ENCODE measurements at regions not wholly inside any gene's neighbourhood (a gene's known extent, or its start where the extent isn't known, plus 50 kb on each side); places are given as distances from the start of the nearest gene placed in this dataset.

- Histone ChIP-seq H3K9ac (ENCODE audit: low read length in 5 of 5) (no peak overlapping the region), H3K9me3 (ENCODE audit: control insufficient read depth in 5 of 5, low read length in 5 of 5) (peaks cover 0 to 3% (median 0%) of the 10 kb centered on the region in 5 donors), H3K27ac (ENCODE audit: low read depth, low read length) (no peak overlapping the region), H3K27me3 (ENCODE audit: control insufficient read depth in 5 of 5, insufficient read depth in 4 of 5, low read length in 5 of 5) (peaks cover 0 to 22% (median 21%) of the 10 kb centered on the region in 5 donors), H3K4me3 (ENCODE audit: low read depth in 1 of 5, low read length in 5 of 5) (no peak overlapping the region), H3K36me3 (ENCODE audit: control insufficient read depth in 5 of 5, insufficient read depth in 5 of 5, low read length in 5 of 5) (no peaks in the 10 kb centered on the region), H3K4me1 (ENCODE audit: control insufficient read depth in 5 of 5, insufficient read depth in 5 of 5, low read length in 5 of 5) (peaks cover 0 to 2% (median 0%) of the 10 kb centered on the region in 5 donors)
Measured at GRCh38 chr6:37558168-37558567, 58.5 kb upstream of the CCDC167 start.

- Histone ChIP-seq H3K27me3 (ENCODE audit: control insufficient read depth in 5 of 5, insufficient read depth in 4 of 5, low read length in 5 of 5) (peaks cover 0 to 22% (median 21%) of the 10 kb centered on the region in 5 donors), H3K9me3 (ENCODE audit: control insufficient read depth in 5 of 5, low read length in 5 of 5) (peaks cover 0 to 3% (median 0%) of the 10 kb centered on the region in 5 donors), H3K4me3 (ENCODE audit: low read depth in 1 of 5, low read length in 5 of 5) (no peak overlapping the region), H3K36me3 (ENCODE audit: control insufficient read depth in 5 of 5, insufficient read depth in 5 of 5, low read length in 5 of 5) (no peaks in the 10 kb centered on the region), H3K9ac (ENCODE audit: low read length in 5 of 5) (no peak overlapping the region), H3K4me1 (ENCODE audit: control insufficient read depth in 5 of 5, insufficient read depth in 5 of 5, low read length in 5 of 5) (peaks cover 0 to 2% (median 0%) of the 10 kb centered on the region in 5 donors), H3K27ac (ENCODE audit: low read depth, low read length) (no peak overlapping the region)
Measured at GRCh38 chr6:37557645-37558114, 58.0 kb upstream of the CCDC167 start.

- H3K4me1 ChIP-seq (ENCODE audit: control insufficient read depth in 5 of 5, insufficient read depth in 5 of 5, low read length in 5 of 5), result peaks cover 0 to 5% (median 4%) of the 10 kb centered on the region in 5 donors
- peaks cover 0 to 3% (median 0%) of the 10 kb centered on the region in 5 donors for H3K9me3 ChIP-seq (ENCODE audit: control insufficient read depth in 5 of 5, low read length in 5 of 5)
- H3K27ac ChIP-seq (ENCODE audit: low read depth, low read length), result no peak overlapping the region
- no peaks in the 10 kb centered on the region for H3K36me3 ChIP-seq (ENCODE audit: control insufficient read depth in 5 of 5, insufficient read depth in 5 of 5, low read length in 5 of 5)
- no peak overlapping the region for H3K4me3 ChIP-seq (ENCODE audit: low read depth in 1 of 5, low read length in 5 of 5)
- no peak overlapping the region for H3K9ac ChIP-seq (ENCODE audit: low read length in 5 of 5)
- H3K27me3 ChIP-seq (ENCODE audit: control insufficient read depth in 5 of 5, insufficient read depth in 4 of 5, low read length in 5 of 5), result peaks cover 0 to 22% (median 21%) of the 10 kb centered on the region in 5 donors
Measured at GRCh38 chr6:37556881-37557644, 57.4 kb upstream of the CCDC167 start.

GRCh38 chr6:37555040-37555781 lies 55.5 kb upstream of the CCDC167 start:
- H3K27ac ChIP-seq (ENCODE audit: low read depth, low read length), result no peak overlapping the region
- peaks cover 0 to 22% (median 18%) of the 10 kb centered on the region in 5 donors for H3K4me1 ChIP-seq (ENCODE audit: control insufficient read depth in 5 of 5, insufficient read depth in 5 of 5, low read length in 5 of 5)
- no peaks in the 10 kb centered on the region for H3K36me3 ChIP-seq (ENCODE audit: control insufficient read depth in 5 of 5, insufficient read depth in 5 of 5, low read length in 5 of 5)
- no peak overlapping the region for H3K9ac ChIP-seq (ENCODE audit: low read length in 5 of 5)
- no peaks in the 10 kb centered on the region for H3K9me3 ChIP-seq (ENCODE audit: control insufficient read depth in 5 of 5, low read length in 5 of 5)
- H3K4me3 ChIP-seq (ENCODE audit: low read depth in 1 of 5, low read length in 5 of 5), result no peak overlapping the region
- peaks cover 0 to 17% (median 11%) of the 10 kb centered on the region in 5 donors for H3K27me3 ChIP-seq (ENCODE audit: control insufficient read depth in 5 of 5, insufficient read depth in 4 of 5, low read length in 5 of 5)

- Histone ChIP-seq H3K27me3 (ENCODE audit: control insufficient read depth in 5 of 5, insufficient read depth in 4 of 5, low read length in 5 of 5) (peaks cover 0 to 16% (median 10%) of the 10 kb centered on the region in 5 donors), H3K27ac (ENCODE audit: low read depth, low read length) (no peak overlapping the region), H3K9me3 (ENCODE audit: control insufficient read depth in 5 of 5, low read length in 5 of 5) (no peaks in the 10 kb centered on the region), H3K36me3 (ENCODE audit: control insufficient read depth in 5 of 5, insufficient read depth in 5 of 5, low read length in 5 of 5) (no peaks in the 10 kb centered on the region), H3K4me3 (ENCODE audit: low read depth in 1 of 5, low read length in 5 of 5) (no peak overlapping the region), H3K4me1 (ENCODE audit: control insufficient read depth in 5 of 5, insufficient read depth in 5 of 5, low read length in 5 of 5) (peaks cover 0 to 27% (median 22%) of the 10 kb centered on the region in 5 donors), H3K9ac (ENCODE audit: low read length in 5 of 5) (no peak overlapping the region)
Measured at GRCh38 chr6:37554480-37554819, 54.8 kb upstream of the CCDC167 start.

GRCh38 chr6:37552267-37552666 lies 52.6 kb upstream of the CCDC167 start:
- no peak overlapping the region for H3K27ac ChIP-seq (ENCODE audit: low read depth, low read length)
- H3K27me3 ChIP-seq (ENCODE audit: control insufficient read depth in 5 of 5, insufficient read depth in 4 of 5, low read length in 5 of 5), result peaks cover 0 to 7% (median 5%) of the 10 kb centered on the region in 5 donors
- peaks cover 0 to 35% (median 24%) of the 10 kb centered on the region in 5 donors for H3K4me1 ChIP-seq (ENCODE audit: control insufficient read depth in 5 of 5, insufficient read depth in 5 of 5, low read length in 5 of 5)
- no peak overlapping the region for H3K4me3 ChIP-seq (ENCODE audit: low read depth in 1 of 5, low read length in 5 of 5)
- H3K9me3 ChIP-seq (ENCODE audit: control insufficient read depth in 5 of 5, low read length in 5 of 5), result no peaks in the 10 kb centered on the region
- no peaks in the 10 kb centered on the region for H3K36me3 ChIP-seq (ENCODE audit: control insufficient read depth in 5 of 5, insufficient read depth in 5 of 5, low read length in 5 of 5)
- H3K9ac ChIP-seq (ENCODE audit: low read length in 5 of 5), result no peak overlapping the region

GRCh38 chr6:37551867-37552266 lies 52.2 kb upstream of the CCDC167 start:
- Histone ChIP-seq H3K9me3 (ENCODE audit: control insufficient read depth in 5 of 5, low read length in 5 of 5) (no peaks in the 10 kb centered on the region), H3K27ac (ENCODE audit: low read depth, low read length) (no peak overlapping the region), H3K4me3 (ENCODE audit: low read depth in 1 of 5, low read length in 5 of 5) (no peak overlapping the region), H3K36me3 (ENCODE audit: control insufficient read depth in 5 of 5, insufficient read depth in 5 of 5, low read length in 5 of 5) (no peaks in the 10 kb centered on the region), H3K27me3 (ENCODE audit: control insufficient read depth in 5 of 5, insufficient read depth in 4 of 5, low read length in 5 of 5) (peaks cover 0 to 7% (median 3%) of the 10 kb centered on the region in 5 donors), H3K4me1 (ENCODE audit: control insufficient read depth in 5 of 5, insufficient read depth in 5 of 5, low read length in 5 of 5) (peaks cover 0 to 35% (median 26%) of the 10 kb centered on the region in 5 donors), H3K9ac (ENCODE audit: low read length in 5 of 5) (no peak overlapping the region)

- Histone ChIP-seq H3K27ac (ENCODE audit: low read depth, low read length) (no peak overlapping the region), H3K36me3 (ENCODE audit: control insufficient read depth in 5 of 5, insufficient read depth in 5 of 5, low read length in 5 of 5) (no peaks in the 10 kb centered on the region), H3K9ac (ENCODE audit: low read length in 5 of 5) (no peak overlapping the region), H3K9me3 (ENCODE audit: control insufficient read depth in 5 of 5, low read length in 5 of 5) (no peaks in the 10 kb centered on the region), H3K4me1 (ENCODE audit: control insufficient read depth in 5 of 5, insufficient read depth in 5 of 5, low read length in 5 of 5) (peaks cover 0 to 35% (median 26%) of the 10 kb centered on the region in 5 donors), H3K27me3 (ENCODE audit: control insufficient read depth in 5 of 5, insufficient read depth in 4 of 5, low read length in 5 of 5) (peaks cover 0 to 7% (median 3%) of the 10 kb centered on the region in 5 donors), H3K4me3 (ENCODE audit: low read depth in 1 of 5, low read length in 5 of 5) (no peak overlapping the region)
Measured at GRCh38 chr6:37551446-37551845, 51.8 kb upstream of the CCDC167 start.

- H3K27ac ChIP-seq (ENCODE audit: low read depth, low read length), result no peak overlapping the region
Measured at GRCh38 chr6:37551002-37551401, 51.3 kb upstream of the CCDC167 start.

More at GRCh38 chr6:37551002-37551401, 51.3 kb upstream of the CCDC167 start:
- Histone ChIP-seq H3K9me3 (ENCODE audit: control insufficient read depth in 5 of 5, low read length in 5 of 5) (no peaks in the 10 kb centered on the region), H3K4me1 (ENCODE audit: control insufficient read depth in 5 of 5, insufficient read depth in 5 of 5, low read length in 5 of 5) (peaks cover 0 to 35% (median 26%) of the 10 kb centered on the region in 5 donors), H3K27me3 (ENCODE audit: control insufficient read depth in 5 of 5, insufficient read depth in 4 of 5, low read length in 5 of 5) (peaks cover 0 to 7% (median 3%) of the 10 kb centered on the region in 5 donors), H3K36me3 (ENCODE audit: control insufficient read depth in 5 of 5, insufficient read depth in 5 of 5, low read length in 5 of 5) (no peaks in the 10 kb centered on the region), H3K9ac (ENCODE audit: low read length in 5 of 5) (no peak overlapping the region), H3K4me3 (ENCODE audit: low read depth in 1 of 5, low read length in 5 of 5) (no peak overlapping the region)
